NCI-H526 treated with DMSO at 0.1 percent for 48 hours (cell line): ENCODE measurements at regions not wholly inside any gene's neighbourhood (a gene's known extent, or its start where the extent isn't known, plus 50 kb on each side); places are given as distances from the start of the nearest gene placed in this dataset.

ENCODE experiments used
- DNase-seq: peaks from one replicate; lab custom pipeline; 2025; lab: John Stamatoyannopoulos, UW

DNA sequence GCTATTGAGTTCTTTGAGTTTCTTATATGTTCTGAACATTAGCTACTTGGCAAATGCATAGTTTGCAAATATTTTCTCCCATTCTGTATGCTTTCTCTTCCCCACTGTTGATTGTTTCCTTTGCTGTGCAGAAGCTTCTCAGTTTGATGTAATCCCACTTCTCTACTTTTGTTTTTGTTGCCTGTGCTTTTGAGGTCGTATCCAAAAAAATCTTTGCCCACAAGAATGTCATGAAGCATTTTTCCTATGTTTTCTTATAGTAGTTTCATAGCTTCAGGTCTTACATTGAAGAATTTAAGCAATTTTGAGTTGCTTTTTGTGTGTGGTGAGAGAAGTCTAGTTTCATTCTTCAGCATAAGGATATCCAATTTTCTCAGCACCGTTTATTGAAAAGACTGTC lies 536.7 kb upstream of the ARGLU1 start:
- DNase-seq = no peak

DNA sequence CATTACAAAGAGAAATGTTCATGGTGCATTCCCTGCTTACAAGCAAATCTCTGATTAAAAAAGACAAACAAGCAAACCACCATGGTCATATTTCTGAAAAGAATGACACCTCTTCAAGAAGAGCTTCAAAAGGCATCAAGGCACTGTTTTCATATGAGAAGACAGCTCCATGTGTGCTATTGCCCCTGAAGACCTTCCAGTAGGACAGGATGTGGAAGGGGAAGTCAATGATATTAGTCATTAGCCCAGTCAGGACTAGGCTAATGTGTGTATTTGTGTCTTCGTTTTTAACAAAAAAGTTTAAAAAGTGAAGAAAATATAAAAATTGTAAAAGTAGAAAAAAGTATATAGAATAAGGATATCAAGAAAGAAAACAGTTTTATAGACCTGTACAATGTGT lies 534.7 kb upstream of the ARGLU1 start:
- DNase-seq = no peak

DNA sequence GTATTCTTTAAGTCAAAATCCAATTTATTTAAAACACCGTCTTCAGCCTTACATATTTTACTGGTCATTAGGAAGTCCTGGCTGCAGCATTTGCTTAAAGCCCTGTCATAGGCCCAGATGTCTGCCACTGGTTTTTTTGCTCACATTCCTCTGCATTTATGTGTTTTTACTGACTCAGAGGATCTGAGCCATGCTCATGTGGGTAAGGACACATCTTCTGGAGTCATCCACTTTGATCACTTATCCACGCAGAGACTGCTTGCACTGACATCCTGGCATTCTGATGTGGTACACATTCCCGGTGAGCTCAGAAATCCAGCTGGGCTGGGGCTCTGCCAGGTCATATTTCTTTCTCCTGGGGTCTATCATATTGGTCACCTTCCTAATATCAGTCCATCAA lies 531.7 kb upstream of the ARGLU1 start:
- DNase-seq = no peak

DNA sequence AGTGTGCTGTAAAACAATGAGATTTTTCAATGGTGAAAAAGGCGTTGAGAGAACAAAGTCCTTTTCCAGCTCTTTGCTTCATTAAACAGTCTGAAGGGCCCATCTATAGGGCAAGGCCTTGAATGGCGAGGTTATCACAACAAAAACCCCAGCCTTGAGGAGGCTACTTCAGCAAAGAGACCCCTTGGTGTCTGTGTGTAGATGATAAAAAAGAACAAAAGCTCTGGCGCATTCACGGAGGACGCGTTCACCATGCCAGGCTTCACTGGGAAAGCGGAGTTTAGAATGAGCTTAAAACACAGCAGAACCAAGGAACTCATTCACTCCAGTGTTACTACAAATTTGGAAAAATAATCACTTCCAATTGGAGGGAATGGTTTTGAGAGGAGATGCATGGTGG lies 530.0 kb upstream of the ARGLU1 start:
- no peak for DNase-seq

DNA sequence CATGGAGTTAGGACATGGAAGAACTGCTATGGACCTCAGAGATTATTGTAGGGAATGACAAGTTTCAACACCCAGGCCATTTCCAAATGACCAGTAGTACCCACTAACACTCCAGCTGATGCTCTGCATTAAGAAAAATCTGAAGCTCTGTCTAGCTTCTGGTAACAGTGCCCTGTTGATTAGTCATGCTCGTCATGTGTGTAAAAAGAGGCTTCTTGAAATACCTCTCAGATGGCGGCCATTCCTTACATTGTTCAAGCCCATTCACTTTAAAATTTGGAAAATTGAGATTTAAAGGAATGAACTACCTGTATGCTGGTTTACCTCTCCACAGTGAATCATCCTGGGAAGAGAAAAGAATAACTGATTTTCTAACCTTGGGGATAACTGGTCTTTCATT lies 527.9 kb upstream of the ARGLU1 start:
- DNase-seq = no peak

DNA sequence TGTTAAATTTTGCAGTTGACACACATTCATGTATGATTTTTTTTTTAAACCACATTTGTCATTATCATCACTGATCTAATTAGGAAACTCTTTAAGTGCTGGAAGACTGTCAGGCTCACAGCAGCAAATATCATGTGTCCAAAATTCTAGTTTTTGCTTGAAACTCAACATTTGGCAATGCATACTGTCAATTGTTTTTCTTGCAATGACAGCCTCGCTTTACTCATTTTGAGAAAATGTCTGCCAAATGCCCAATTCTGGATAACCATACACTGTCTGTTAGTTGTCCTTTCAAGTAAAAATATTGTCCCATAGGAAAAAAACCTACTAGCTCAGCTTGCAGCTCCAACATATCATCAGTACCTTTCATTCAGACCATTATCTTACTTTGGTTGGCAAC lies 523.9 kb upstream of the ARGLU1 start:
- DNase-seq = no peak

DNA sequence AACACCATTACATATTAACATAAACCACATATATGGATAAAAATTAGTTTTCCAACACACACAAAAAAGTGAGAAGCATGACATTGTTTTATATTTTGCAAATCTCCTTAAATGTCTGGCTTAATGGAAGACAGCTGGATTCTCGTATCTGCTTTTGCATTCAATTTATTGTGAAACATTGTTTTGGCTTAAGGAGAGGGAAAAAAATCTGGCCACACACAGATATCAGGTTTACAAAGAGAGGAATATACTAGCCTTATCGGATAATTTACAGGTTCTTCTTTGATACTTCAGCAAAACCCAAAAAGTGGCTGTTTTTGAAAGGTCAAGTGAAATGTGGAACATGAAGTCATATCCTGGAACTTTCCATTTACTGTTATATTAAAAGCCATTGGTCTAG lies 523.5 kb upstream of the ARGLU1 start:
- no peak for DNase-seq

DNA sequence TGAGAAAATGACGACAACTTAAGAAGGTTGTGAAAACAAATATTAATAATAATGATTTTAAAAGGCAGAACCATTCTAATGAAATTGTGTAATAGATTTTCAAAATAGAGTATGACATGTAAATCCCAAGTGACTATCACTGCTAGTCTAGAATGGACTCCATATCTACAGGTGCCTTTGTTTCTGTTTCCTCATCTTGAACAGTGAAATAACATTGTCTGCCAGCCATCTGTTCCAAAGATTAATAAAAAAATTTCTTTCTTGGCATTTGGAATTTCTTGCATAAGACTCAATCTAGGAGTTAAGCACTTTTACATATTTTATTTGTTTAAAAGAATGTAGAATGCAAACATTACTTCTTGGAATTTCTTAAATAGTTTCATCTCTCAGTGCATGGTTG lies 520.1 kb upstream of the ARGLU1 start:
- no peak for DNase-seq

DNA sequence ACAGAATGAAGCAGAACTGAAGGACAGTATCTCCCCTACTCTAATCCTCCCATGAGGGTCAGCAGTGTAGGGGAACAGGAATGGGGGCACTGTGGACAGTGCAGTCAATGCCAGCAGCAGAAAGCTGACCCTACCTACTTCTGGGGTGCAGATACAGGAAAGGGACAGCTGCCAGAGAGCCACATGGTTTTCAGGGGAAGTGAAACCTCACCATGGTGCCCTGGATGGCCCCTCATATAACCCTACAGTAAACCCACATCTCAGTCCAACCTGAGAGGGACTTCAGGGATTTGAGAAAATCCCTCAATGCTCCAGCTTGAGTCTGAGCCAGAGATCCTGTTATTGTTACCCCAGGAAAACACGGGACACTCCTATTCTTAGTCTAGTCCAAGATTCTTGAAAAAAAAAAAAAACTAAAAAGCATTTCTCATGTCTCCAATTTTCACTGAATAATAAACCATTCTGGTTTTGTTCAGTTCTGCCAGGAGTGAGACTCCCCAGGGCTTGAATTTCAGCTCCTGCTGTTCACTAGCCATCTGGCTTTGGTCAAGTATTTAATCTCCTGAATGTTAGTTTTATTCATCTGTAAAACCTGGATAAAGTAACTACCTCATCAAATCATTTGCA lies 511.6 kb upstream of the ARGLU1 start:
- no peak for DNase-seq

DNA sequence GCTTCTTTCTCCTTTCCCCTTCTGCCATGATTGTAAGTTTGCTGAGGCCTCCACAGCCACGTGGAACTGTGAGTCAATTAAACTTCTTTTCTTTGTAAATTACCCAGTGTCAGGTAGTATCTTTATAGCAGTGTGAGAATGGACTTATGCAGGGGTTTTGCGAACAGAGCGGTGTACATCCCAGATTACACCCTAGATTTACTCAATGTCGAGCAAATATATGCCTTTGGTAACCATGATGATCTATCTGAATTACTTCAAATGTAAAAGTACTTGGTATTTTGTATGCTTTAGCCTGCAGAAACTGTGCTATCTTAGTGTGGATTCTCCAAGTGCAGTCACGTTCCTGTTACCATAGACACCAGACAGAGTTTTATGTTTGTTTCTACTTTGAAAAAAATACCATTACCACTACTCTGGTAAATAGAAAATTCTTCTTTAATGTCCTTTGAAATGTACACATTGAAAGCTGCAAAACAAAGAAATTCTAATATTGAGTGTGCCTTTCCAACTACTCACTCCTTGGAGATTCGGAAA lies 510.4 kb upstream of the ARGLU1 start:
- no peak for DNase-seq

DNA sequence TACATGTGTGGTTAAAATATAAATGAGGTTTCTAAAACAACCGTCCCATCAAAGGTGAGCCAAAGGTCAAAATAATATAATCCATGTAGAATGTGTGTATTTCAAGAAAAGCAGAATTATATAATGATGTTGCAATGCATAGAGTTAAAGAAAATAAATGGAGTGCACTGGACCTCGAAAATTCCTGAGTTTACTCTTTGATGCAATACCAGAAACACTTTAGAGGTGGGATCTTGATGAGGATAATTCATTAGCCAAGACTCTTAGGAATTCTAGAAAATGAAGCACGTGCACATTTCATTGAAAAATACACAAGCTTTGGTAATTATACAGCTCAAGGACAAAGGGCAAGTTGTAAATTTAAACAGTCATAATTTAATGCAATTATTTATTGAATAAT lies 508.9 kb upstream of the ARGLU1 start:
- DNase-seq = no peak

DNA sequence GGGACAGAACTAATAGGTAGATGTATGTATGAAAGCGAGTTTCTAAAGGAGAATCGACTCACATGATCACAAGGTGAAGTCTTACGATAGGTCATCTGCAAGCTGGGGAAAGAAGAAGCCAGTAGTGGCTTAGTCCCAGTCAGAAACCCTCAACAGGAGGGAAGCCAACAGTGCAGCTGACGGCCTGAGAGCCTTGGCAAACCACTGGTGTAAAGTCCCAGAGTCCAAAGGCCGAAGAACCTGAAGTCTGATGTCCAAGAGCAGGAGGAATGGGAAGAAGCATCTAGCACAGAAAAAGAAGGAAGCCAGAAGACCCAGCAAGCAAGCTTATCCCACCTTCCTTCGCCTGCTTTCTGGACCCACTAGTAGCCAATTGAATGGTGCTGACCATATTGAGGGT lies 507.6 kb upstream of the ARGLU1 start:
- DNase-seq = no peak

DNA sequence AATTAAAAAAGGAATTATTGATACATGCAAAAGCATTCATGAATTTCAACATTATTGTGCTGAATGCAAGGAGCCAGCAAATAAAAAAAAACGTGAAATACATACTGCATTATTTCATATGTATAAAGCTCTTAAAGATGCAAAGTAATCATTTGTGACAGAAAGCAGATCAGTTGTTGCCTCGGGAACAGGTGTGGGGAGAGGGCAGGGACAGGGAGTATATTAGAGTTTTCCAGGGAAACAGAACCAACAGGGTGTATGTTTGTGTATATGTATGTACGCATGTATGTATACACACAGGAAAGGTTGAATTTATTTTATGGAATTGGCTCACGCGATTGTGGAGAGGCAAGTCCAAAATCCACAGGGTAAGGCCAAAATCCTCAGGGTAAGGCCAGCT lies 502.9 kb upstream of the ARGLU1 start:
- DNase-seq = no peak

DNA sequence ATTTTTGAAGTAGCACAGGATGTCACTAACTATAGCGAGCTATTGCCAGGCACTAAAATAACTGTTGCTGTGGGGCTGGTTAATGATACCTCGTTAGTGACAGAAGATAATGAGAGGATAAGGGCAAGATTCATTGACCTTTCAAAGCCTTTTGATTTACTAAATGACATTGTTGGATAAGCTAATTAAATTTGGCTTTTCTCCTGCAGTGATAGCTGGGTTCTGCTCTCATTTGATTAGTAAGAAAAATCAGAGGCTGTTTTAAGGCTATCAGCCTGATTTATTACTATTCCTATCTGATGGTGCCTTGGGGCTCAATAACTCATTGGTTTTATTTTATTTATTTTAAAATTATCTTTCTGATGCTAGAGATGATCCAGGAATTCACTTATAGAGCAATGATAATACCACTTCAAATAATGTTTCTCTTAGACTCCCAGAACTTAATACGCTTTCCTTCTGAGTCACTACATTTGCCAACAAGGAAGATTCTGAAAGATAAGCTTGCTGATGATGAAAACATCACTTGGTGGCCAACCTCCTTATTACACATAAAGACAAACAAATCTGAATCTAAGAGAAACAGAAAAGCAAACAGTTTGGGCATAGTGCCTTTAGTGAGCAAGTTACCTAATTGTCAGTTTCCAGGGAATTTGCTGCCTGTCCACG lies 501.3 kb upstream of the ARGLU1 start:
- no peak for DNase-seq

DNA sequence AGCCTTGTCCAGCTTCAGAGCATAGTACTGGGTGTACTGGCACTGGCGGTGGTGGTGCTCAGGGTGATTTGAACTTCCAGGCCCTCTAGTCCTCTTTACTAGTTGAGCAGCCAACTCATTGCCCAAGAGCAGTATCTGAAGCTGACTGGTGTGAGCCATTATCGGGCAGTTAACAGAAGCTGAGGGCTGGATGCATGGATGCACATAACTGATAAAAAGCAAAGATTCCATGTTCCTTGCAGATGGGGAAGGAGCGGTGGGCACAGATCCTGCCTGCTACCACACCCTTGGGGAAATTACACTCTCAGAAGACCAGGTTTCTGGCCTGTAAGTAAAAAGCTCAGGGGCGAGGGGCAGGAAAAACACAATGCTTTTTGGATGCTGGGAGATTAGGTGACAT lies 499.4 kb upstream of the ARGLU1 start:
- no peak for DNase-seq

DNA sequence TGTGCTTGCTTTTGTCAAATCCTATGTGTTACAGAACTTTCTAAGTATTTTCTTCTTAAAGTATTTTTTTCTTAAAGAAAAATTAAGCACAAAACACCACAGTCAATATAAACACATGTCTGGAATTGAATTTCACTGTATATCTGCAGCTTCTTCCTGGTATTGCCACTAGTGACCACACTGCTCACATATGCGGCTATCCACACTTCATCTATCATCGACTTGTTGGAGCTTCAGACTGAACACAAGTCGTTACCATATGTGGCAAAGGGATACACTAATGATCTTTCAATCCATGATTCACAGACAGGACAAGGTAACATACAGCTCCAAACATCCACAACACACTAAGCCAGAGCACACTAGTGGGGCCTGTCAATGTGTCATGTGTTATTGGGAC lies 498.4 kb upstream of the ARGLU1 start:
- no peak for DNase-seq

DNA sequence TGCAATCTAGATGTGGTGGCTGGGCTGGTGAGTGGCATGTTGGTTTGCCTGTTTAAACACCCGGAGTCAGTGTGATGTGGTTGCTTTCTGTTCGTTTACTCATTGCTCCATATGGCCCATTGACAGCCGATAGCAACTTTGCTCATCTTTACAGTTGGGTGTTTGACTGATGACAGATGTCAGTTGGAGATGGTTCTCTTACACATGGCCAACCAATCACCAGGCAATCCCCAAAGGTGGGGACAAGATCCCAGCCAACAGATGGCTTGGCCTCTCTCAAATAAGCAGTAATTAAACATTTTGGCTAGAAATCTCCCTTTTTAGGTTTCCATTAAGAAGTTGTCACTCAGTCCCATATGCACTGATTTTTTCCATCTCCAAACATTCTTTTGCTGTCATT lies 497.1 kb upstream of the ARGLU1 start:
- no peak for DNase-seq

DNA sequence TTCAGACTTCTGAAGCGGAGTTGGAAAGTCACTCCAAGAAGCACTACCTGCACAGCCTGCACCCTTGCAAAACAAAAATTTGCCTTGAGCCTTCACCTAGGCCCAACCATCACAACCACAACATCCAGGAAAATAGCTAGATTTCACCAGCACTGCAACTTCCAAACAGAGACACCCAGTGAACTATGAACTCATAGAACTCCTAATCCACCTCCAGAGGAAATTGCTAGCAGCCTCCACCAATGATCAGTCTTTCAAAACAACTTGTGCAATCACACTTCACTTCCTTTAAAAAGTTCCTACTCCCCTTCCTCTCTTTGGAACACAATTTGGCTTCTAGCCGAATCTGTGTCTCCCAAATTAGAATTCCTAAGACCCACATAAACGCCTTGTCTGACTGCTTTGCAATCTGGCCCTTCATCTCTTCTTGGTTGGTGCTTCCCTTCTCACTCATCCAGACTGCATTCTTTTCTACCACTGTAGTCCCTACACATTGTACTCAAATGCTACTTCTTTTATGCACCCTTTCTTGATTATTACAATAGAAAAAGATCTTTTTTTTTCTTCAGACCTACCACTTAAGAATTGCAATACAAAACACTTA lies 489.2 kb upstream of the ARGLU1 start:
- no peak for DNase-seq

DNA sequence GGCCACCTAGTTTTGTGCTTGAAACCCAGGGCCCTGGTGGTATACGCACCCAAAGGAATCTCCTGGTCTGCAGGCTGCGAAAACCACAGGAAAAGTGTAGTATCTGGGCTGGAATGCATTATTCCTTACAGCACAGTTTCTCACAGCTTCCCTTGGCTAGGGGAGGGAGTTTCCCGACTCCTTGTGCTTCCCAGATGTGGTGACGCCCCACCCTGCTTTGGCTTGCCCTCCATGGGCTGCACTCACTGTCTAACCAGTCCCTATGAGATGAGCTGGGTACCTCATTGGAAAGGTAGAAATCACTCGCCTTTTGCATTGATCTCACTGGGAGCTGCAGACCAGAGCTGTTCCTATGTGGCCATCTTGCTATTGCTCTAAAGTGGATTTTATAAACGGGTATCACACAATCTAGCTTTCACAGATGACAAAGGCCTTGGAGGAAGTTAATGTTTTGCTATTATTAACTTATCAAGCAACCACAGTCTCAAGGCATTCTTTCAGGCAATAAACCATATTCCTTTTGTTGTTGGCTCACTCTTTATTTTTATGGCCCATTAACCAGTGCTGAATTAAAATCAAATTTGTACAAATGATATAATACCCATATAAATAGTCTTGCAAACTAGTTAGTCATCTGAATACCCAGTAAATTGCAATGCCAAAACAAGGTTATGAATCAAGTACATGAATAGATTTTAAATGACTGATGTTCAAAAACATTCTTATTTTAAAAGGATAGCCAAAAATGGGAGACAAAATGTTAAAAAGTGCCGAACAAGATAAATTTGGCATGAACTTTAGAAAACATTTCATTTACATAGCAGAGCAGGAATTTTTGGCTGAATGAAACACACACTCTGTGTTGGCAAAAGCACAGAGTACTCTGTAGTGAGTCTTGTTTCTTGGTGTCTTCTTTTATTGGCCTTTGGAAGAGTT lies 475.4 kb upstream of the ARGLU1 start:
- no peak for DNase-seq

DNA sequence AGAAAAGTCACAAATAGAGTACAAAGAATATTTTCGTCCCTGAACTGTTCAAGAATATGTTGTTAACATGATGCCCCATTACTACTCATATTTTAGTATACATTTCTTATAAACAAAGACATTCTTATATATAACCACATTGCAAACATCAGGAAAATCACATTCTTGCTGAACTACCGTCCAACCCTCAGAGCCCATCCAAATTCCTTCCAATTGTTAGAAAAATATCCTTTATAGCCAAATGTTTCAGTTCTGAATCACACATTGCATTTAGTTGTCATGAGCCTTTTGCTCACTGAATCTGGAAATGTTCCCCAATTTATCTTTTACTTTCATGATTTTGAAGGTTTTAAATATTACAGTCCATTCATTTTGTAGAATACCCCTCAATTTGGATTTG lies 467.8 kb upstream of the ARGLU1 start:
- DNase-seq = no peak

DNA sequence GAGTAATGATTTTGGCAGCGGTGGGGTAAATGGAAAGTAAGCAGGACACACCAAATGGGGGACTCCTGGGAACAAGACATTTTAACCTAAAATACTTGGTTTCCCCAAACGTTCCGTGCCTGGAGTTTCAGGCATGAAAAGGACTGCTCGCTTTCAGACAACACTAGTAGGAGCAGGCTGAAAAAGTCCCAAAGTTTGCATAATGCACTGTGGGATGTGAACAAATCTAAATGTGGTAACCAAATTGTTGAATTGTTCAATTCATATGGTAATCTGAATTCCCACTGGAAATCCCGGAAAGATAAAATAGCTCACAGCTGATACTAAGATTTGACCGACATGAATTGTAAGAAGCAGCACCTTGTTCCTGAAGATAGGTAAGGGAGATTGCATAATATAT lies 467.2 kb upstream of the ARGLU1 start:
- no peak for DNase-seq

DNA sequence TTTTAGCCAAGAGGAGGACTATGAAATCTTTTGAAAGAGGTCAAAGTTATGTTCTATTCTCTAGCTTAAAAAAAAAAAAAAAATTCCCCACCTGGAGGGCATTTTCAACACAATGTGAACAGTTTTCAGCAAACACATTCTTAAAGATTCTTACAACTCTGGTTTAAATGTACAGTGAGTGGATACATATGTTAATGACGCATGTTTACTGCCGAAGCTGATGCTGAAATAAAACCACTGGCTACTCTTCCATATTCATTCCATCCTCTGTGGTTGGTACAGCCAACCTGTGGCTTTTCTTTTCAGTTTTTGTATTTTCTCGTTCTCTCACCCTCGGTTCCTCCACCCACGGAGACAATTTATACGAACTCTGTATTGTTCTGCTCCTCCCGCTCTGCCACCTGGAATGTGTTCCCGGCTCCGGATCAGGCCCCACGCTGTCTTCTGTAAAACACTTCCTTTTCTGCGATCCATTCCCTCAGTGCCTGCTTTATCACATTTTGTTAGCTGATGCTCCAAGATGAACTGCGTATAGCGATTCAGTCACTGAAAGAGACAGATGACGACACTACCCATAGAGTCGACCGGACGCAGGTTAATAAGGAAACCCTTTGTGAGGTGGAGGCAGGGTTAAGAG lies 466.4 kb upstream of the ARGLU1 start:
- DNase-seq = no peak
